GM18511 (cell line): ENCODE measurements at regions not wholly inside any gene's neighbourhood (a gene's known extent, or its start where the extent isn't known, plus 50 kb on each side); places are given as distances from the start of the nearest gene placed in this dataset.

ENCODE experiments used
- ATAC-seq: cut with Tn5 transposase; IDR thresholded peaks from one replicate; pipeline ENCODE4 v1.9.1; 2021; ENCODE audit warnings: mild to moderate bottlenecking, moderate library complexity; ENCODE audit not compliant: unreplicated experiment

DNA sequence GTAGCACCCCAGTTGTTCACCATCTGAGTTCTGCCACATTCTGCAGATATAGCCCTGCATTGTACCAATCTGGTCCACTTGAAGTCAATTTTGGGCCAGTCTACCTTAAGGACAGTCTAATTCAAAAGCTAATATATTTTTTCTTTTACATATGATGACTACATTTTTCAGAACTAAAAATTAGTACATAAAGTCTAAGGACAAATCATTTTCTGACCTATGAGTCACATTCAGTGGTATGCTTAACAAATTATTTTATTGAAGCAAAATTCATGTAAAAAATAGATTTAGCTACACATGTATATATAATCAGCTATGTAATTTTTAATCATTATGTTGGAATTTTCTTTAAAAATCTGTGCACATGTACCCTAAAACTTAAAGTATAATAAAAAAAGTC lies 52.1 kb upstream of the IL12A start:
- ATAC-seq = no peak

DNA sequence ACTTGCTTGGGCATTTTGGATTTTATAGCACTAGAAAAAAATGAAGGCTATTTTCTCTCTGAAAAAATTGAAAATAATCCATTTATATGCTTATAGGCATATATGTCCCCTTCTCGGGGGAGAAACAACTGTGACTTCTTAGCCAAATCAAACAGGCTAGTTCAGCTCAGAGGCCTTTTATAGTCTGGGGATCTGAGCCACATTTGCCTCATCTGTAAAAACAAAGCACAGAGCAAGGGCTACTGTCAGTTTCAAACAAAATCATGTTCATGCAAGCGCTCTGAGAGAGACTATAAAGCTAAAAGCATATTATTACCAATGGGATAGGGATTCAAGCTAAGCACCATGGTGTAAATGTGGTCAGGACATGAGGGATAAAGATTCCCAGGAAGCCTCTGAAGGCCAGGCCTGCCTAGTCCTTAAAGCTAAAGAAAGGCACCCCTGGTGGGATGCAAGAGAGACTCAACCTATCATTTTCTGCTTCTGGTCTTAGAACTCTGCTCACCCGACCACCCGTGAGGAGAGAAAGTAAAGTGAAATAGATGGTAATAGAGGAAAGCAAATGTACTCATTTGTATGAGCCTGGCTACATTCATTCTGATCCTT lies 51.0 kb upstream of the IL12A start:
- ATAC-seq = no peak

DNA sequence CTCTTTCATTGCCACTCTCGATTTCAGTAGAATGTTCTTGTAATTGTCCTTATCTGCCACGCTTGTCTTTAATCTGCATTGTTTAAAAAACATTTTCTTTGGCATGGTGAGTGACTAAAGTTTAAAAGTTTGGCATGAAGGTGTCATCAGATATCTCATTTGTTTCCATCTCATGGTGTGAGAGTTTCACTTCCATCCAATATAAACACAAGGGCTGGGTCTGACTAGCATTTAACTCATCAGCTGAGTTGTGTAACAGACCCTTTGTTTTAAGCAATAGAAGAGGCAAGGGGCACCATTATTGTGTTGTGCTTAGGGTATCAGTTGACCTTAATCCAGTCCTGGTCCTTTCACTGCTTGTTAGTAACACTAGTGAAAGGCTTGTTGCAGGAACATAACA lies 49.9 kb upstream of the IL12A start:
- no peak for ATAC-seq
